GM23338 (cell line): ENCODE measurements at regions not wholly inside any gene's neighbourhood (a gene's known extent, or its start where the extent isn't known, plus 50 kb on each side); places are given as distances from the start of the nearest gene placed in this dataset.
"Not testable (repeated sequence)": the region's sequence is repeated elsewhere in the genome, so short reads cannot be mapped to it uniquely, and the experiment has no call there.

Experiments used
- ATAC-seq: fragments of 200-7000 bp; cut with Tn5 transposase; 3 replicates; pipeline ENCODE4 v1.9.1; 2020
- DNase-seq: peaks from one replicate; pipeline ENCODE4 v3.0.0-alpha.2; 2015; ENCODE audit warnings: low spot score
- H2AFZ ChIP-seq: fragments of 200-600 bp; sonication (generic); 2 replicates; pipeline ENCODE4 v1.8.0; 2016; ENCODE audit warnings: antibody characterized with exemption, mild to moderate bottlenecking, moderate library complexity
- H3F3A ChIP-seq: fragments of 200-600 bp; sonication (generic); replicated peaks from 2 replicates; pipeline ENCODE4 v1.8.0; 2017; ENCODE audit warnings: antibody characterized with exemption, mixed run types, low read depth
- H3K27ac ChIP-seq: fragments of 200-600 bp; sonication (generic); 2 replicates; pipeline ENCODE4 v1.6.1; 2016; ENCODE audit warnings: low read depth
- H3K27me3 ChIP-seq: fragments of 200-600 bp; sonication (generic); 2 replicates; pipeline ENCODE4 v1.8.0; 2016; ENCODE audit warnings: mild to moderate bottlenecking, mixed run types, moderate library complexity; ENCODE audit not compliant: insufficient read depth
- H3K36me3 ChIP-seq: fragments of 200-600 bp; sonication (generic); 2 replicates; pipeline ENCODE4 v1.8.0; 2016; ENCODE audit warnings: mild to moderate bottlenecking; ENCODE audit not compliant: insufficient read depth
- H3K4me1 ChIP-seq: fragments of 200-600 bp; sonication (generic); 2 replicates; pipeline ENCODE4 v1.8.0; 2016; ENCODE audit warnings: mild to moderate bottlenecking, moderate library complexity; ENCODE audit not compliant: insufficient read depth
- H3K4me2 ChIP-seq: fragments of 200-600 bp; sonication (generic); 2 replicates; pipeline ENCODE4 v1.7.1; 2017; ENCODE audit warnings: mixed run types
- H3K4me3 ChIP-seq: fragments of 200-600 bp; sonication (generic); 2 replicates; pipeline ENCODE4 v1.6.1; 2016; ENCODE audit warnings: mixed run types
- H3K79me2 ChIP-seq: fragments of 200-600 bp; sonication (generic); replicated peaks from 2 replicates; pipeline ENCODE4 v1.8.0; 2017; ENCODE audit warnings: mild to moderate bottlenecking; ENCODE audit not compliant: insufficient read depth
- H3K9me2 ChIP-seq: fragments of 200-600 bp; sonication (generic); 2 replicates; pipeline ENCODE4 v1.8.0; 2017; ENCODE audit not compliant: insufficient read depth
- H4K20me1 ChIP-seq: fragments of 200-600 bp; sonication (generic); replicated peaks from 2 replicates; pipeline ENCODE4 v1.8.0; 2017; ENCODE audit warnings: mild to moderate bottlenecking; ENCODE audit not compliant: insufficient read depth
- H3K27ac Mint-ChIP-seq: 2 replicates; pipeline ENCODE4 v1.8.0; 2020; ENCODE audit warnings: inconsistent platforms, mild to moderate bottlenecking, moderate library complexity, mixed read lengths
- H3K27me3 Mint-ChIP-seq: 3 replicates; pipeline ENCODE4 v1.8.0; 2022; ENCODE audit warnings: low read depth, mild to moderate bottlenecking, moderate library complexity, mixed read lengths, inconsistent platforms; ENCODE audit not compliant: insufficient read depth, poor library complexity
- H3K36me3 Mint-ChIP-seq: 3 replicates; pipeline ENCODE4 v1.8.0; 2021; ENCODE audit warnings: low read depth, mild to moderate bottlenecking, inconsistent platforms, moderate library complexity, mixed read lengths
- H3K4me1 Mint-ChIP-seq: 3 replicates; pipeline ENCODE4 v1.8.0; 2020; ENCODE audit warnings: mild to moderate bottlenecking, inconsistent platforms, mixed read lengths
- H3K4me3 Mint-ChIP-seq: 3 replicates; pipeline ENCODE4 v1.8.0; 2021; ENCODE audit warnings: moderate library complexity, mild to moderate bottlenecking, inconsistent platforms, mixed read lengths
- H3K9me3 Mint-ChIP-seq: 3 replicates; pipeline ENCODE4 v1.8.0; 2020; ENCODE audit warnings: moderate library complexity, mild to moderate bottlenecking, inconsistent platforms, mixed read lengths
- EZH2 ChIP-seq: fragments of 200-600 bp; sonication (generic); IDR thresholded peaks from one replicate; pipeline ENCODE4 v1.8.0; 2017; ENCODE audit warnings: antibody characterized with exemption, mild to moderate bottlenecking, low read depth; ENCODE audit not compliant: unreplicated experiment
- EZH2phosphoT487 ChIP-seq: fragments of 200-600 bp; sonication (generic); IDR thresholded peaks from one replicate; pipeline ENCODE4 v1.8.1; 2018; ENCODE audit warnings: antibody characterized with exemption; ENCODE audit not compliant: unreplicated experiment
- JUNB ChIP-seq: IDR thresholded peaks from one replicate; pipeline ENCODE4 v1.6.1; 2016; ENCODE audit warnings: antibody characterized with exemption; ENCODE audit not compliant: unreplicated experiment
- NANOG ChIP-seq: IDR thresholded peaks from 2 replicates; pipeline ENCODE4 v1.6.1; 2016; ENCODE audit warnings: antibody characterized with exemption, borderline replicate concordance
- STAT1 ChIP-seq: IDR thresholded peaks from one replicate; pipeline ENCODE4 v1.6.1; 2016; ENCODE audit warnings: antibody characterized with exemption; ENCODE audit not compliant: unreplicated experiment
- ZNF114 ChIP-seq: fragments of 250-450 bp; sonication (Bioruptor Pico); IDR thresholded peaks from 2 replicates; pipeline ENCODE4 v1.5.0; 2020; ENCODE audit warnings: mild to moderate bottlenecking, moderate library complexity
- ZNF462 ChIP-seq: fragments of 250-450 bp; sonication (Bioruptor Pico); IDR thresholded peaks from 2 replicates; pipeline ENCODE4 v1.5.0; 2020; ENCODE audit warnings: mild to moderate bottlenecking, moderate library complexity
- TF ChIP-seq, protein P1 (sequence below): IDR thresholded peaks from one replicate; pipeline ENCODE4 v1.6.1; 2018; ENCODE audit warnings: antibody characterized with exemption; ENCODE audit not compliant: unreplicated experiment
- TF ChIP-seq, protein P2 (sequence below): IDR thresholded peaks from 2 replicates; pipeline ENCODE4 v1.6.1; 2016; ENCODE audit warnings: antibody characterized with exemption
- TF ChIP-seq, protein P3 (sequence below), 2 experiments: fragments of 200-600 bp in 1 of 2; sonication (generic) in 1 of 2; conservative IDR thresholded peaks; 2 replicates each; pipeline versions ENCODE4 v1.5.1 to v1.6.1; 2016 to 2017; ENCODE audit warnings: antibody characterized with exemption in 2 of 2, low read depth in 2 of 2, mild to moderate bottlenecking in 2 of 2, moderate library complexity in 1 of 2

DNA sequence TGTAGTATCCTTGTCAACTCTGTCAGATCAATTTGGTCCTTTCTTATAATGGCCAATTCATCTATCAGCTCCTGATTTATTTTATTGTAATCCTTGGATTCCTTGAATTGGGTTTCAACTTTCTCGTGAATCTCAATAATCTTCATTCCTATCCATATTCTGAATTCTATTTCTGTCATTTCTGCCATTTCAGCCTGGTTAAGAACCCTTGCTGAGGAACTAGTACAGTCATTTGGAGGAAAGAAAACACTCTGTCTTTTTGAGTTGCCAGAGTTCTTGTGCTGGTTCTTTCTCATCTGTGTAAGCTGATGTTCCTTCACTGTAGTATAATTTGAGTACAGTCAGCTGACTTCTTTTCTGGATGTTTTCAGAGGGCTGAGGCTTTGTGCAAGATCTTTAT lies 84.5 kb downstream of the CETN3 start:
- Mint-ChIP-seq H3K4me3 (no peak overlapping the region), H3K9me3 (peaks cover 14% of the 10 kb centered on the region; the same call in 2 of the 3 replicates), H3K27ac (no peak overlapping the region), H3K4me1 (no peaks in the 10 kb centered on the region; the same call in 2 of the 3 replicates), H3K36me3 (no peaks in the 10 kb centered on the region), H3K27me3 (no peaks in the 10 kb centered on the region)
- Histone ChIP-seq H3K4me3 (no peak overlapping the region), H3K36me3 (no peaks in the 10 kb centered on the region), H4K20me1 (no peaks in the 10 kb centered on the region), H3K4me2 (no peak overlapping the region), H3K79me2 (no peaks in the 10 kb centered on the region), H3K9me2 (no peaks in the 10 kb centered on the region), H3K27me3 (no peaks in the 10 kb centered on the region), H2AFZ (no peak overlapping the region), H3F3A (no peaks in the 10 kb centered on the region), H3K4me1 (no peaks in the 10 kb centered on the region), H3K27ac (no peak overlapping the region)
- no peak for ATAC-seq
- TF ChIP-seq ZNF462 (CRISPR knock-in tag): no peak
- TF ChIP-seq, protein P1, sequence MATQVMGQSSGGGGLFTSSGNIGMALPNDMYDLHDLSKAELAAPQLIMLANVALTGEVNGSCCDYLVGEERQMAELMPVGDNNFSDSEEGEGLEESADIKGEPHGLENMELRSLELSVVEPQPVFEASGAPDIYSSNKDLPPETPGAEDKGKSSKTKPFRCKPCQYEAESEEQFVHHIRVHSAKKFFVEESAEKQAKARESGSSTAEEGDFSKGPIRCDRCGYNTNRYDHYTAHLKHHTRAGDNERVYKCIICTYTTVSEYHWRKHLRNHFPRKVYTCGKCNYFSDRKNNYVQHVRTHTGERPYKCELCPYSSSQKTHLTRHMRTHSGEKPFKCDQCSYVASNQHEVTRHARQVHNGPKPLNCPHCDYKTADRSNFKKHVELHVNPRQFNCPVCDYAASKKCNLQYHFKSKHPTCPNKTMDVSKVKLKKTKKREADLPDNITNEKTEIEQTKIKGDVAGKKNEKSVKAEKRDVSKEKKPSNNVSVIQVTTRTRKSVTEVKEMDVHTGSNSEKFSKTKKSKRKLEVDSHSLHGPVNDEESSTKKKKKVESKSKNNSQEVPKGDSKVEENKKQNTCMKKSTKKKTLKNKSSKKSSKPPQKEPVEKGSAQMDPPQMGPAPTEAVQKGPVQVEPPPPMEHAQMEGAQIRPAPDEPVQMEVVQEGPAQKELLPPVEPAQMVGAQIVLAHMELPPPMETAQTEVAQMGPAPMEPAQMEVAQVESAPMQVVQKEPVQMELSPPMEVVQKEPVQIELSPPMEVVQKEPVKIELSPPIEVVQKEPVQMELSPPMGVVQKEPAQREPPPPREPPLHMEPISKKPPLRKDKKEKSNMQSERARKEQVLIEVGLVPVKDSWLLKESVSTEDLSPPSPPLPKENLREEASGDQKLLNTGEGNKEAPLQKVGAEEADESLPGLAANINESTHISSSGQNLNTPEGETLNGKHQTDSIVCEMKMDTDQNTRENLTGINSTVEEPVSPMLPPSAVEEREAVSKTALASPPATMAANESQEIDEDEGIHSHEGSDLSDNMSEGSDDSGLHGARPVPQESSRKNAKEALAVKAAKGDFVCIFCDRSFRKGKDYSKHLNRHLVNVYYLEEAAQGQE: no peak
- TF ChIP-seq JUNB: no peak
- no peak for TF ChIP-seq EZH2
- no peak for TF ChIP-seq ZNF114
- TF ChIP-seq NANOG: no peak
- TF ChIP-seq EZH2phosphoT487: no peak
- TF ChIP-seq, protein P2, sequence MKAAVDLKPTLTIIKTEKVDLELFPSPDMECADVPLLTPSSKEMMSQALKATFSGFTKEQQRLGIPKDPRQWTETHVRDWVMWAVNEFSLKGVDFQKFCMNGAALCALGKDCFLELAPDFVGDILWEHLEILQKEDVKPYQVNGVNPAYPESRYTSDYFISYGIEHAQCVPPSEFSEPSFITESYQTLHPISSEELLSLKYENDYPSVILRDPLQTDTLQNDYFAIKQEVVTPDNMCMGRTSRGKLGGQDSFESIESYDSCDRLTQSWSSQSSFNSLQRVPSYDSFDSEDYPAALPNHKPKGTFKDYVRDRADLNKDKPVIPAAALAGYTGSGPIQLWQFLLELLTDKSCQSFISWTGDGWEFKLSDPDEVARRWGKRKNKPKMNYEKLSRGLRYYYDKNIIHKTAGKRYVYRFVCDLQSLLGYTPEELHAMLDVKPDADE: no peak
- no peak for TF ChIP-seq STAT1
- TF ChIP-seq, protein P3, sequence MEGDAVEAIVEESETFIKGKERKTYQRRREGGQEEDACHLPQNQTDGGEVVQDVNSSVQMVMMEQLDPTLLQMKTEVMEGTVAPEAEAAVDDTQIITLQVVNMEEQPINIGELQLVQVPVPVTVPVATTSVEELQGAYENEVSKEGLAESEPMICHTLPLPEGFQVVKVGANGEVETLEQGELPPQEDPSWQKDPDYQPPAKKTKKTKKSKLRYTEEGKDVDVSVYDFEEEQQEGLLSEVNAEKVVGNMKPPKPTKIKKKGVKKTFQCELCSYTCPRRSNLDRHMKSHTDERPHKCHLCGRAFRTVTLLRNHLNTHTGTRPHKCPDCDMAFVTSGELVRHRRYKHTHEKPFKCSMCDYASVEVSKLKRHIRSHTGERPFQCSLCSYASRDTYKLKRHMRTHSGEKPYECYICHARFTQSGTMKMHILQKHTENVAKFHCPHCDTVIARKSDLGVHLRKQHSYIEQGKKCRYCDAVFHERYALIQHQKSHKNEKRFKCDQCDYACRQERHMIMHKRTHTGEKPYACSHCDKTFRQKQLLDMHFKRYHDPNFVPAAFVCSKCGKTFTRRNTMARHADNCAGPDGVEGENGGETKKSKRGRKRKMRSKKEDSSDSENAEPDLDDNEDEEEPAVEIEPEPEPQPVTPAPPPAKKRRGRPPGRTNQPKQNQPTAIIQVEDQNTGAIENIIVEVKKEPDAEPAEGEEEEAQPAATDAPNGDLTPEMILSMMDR (conservative IDR thresholded peaks at IDR 0.05; ENCODE audit: low read depth in 2 of 2): no peak
- no peak for DNase-seq

- H3K9me3 Mint-ChIP-seq: peaks cover 14% of the 10 kb centered on the region; the same call in 2 of the 3 replicates
- not testable (repeated sequence) for H3K27ac ChIP-seq, DNase-seq, H3K4me3 ChIP-seq, H3K36me3 Mint-ChIP-seq, H3K4me1 ChIP-seq, ATAC-seq, H3K27me3 ChIP-seq, H3F3A ChIP-seq, H3K27me3 Mint-ChIP-seq, H3K9me2 ChIP-seq, H3K4me3 Mint-ChIP-seq, H4K20me1 ChIP-seq, H3K36me3 ChIP-seq, H3K4me1 Mint-ChIP-seq, H2AFZ ChIP-seq, H3K4me2 ChIP-seq, H3K79me2 ChIP-seq, H3K27ac Mint-ChIP-seq
These were observed 89.2 kb downstream of the CETN3 start for GRCh38 chr5:90320348-90320747.
